PC-3 (cell line): ENCODE measurements at regions not wholly inside any gene's neighbourhood (a gene's known extent, or its start where the extent isn't known, plus 50 kb on each side); places are given as distances from the start of the nearest gene placed in this dataset.

Source experiments
- ATAC-seq: fragments of 200-7000 bp; cut with Tn5 transposase; 2 replicates; pipeline ENCODE4 v1.9.1; 2020; ENCODE audit warnings: mild to moderate bottlenecking, moderate library complexity
- BruUV-seq: library from RNA; stranded (reverse); fragments of 400-500 nt; replicated peaks from 2 replicates; lab custom pipeline; 2021; lab: Mats Ljungman, UMichigan
- CTCF ChIA-PET: fragments of 300-600 bp; sonication (Branson Sonifier 250); formaldehyde crosslinking; loops from one replicate; lab custom pipeline; 2022; ENCODE audit warnings: antibody characterized with exemption; lab: Charles Lee
- POLR2A ChIA-PET: fragments of 300-600 bp; sonication (Branson Sonifier 250); formaldehyde crosslinking; loops from one replicate; lab custom pipeline; 2022; ENCODE audit warnings: antibody characterized with exemption; ENCODE audit not compliant: unreplicated experiment; lab: Charles Lee
- DNase-seq: peaks from one replicate; pipeline ENCODE4 v3.0.0-alpha.2; 2015
- H2AFZ ChIP-seq: fragments of 300-600 bp; sonication (generic); 2 replicates; pipeline ENCODE4 v1.6.0; 2016; ENCODE audit warnings: antibody characterized with exemption, low read length
- H3F3A ChIP-seq: fragments of 300-600 bp; sonication (generic); one replicate; pipeline ENCODE4 v1.6.0; 2017; ENCODE audit warnings: antibody characterized with exemption, low read length, control low read depth, mild to moderate bottlenecking; ENCODE audit not compliant: unreplicated experiment
- H3K27ac ChIP-seq: fragments of 300-600 bp; sonication (generic); 2 replicates; pipeline ENCODE4 v1.5.1; 2016; ENCODE audit warnings: mild to moderate bottlenecking, low read length
- H3K27me3 ChIP-seq: fragments of 300-600 bp; sonication (generic); 2 replicates; pipeline ENCODE4 v1.6.1; 2016; ENCODE audit warnings: low read length, mixed read lengths
- H3K36me3 ChIP-seq: fragments of 300-600 bp; sonication (generic); 2 replicates; pipeline ENCODE4 v1.6.1; 2016; ENCODE audit warnings: low read depth, mixed run types, low read length, mixed read lengths
- H3K4me1 ChIP-seq: fragments of 300-600 bp; sonication (generic); 2 replicates; pipeline ENCODE4 v1.5.1; 2016; ENCODE audit warnings: low read length; ENCODE audit not compliant: insufficient read depth
- H3K4me2 ChIP-seq: fragments of 300-600 bp; sonication (generic); 2 replicates; pipeline ENCODE4 v1.6.0; 2016; ENCODE audit warnings: low read length
- H3K4me3 ChIP-seq: fragments of 300-600 bp; sonication (generic); 2 replicates; pipeline ENCODE4 v1.5.1; 2016; ENCODE audit warnings: mild to moderate bottlenecking, low read length, mixed read lengths
- H3K79me2 ChIP-seq: fragments of 300-600 bp; sonication (generic); 2 replicates; pipeline ENCODE4 v1.6.1; 2017; ENCODE audit warnings: low read length, mixed read lengths
- H3K9ac ChIP-seq: fragments of 300-600 bp; sonication (generic); 2 replicates; pipeline ENCODE4 v1.6.0; 2016; ENCODE audit warnings: mild to moderate bottlenecking, low read length
- H3K9me2 ChIP-seq: fragments of 300-600 bp; sonication (generic); replicated peaks from 2 replicates; pipeline ENCODE4 v1.6.1; 2016; ENCODE audit warnings: mixed run types, low read length, mixed read lengths
- H3K9me3 ChIP-seq: fragments of 300-600 bp; sonication (generic); 2 replicates; pipeline ENCODE4 v1.6.1; 2016; ENCODE audit warnings: low read length, mixed read lengths
- H4K20me1 ChIP-seq: fragments of 300-600 bp; sonication (generic); 2 replicates; pipeline ENCODE4 v1.6.1; 2016; ENCODE audit warnings: low read length, mixed read lengths
- EZH2 ChIP-seq: fragments of 300-600 bp; sonication (generic); IDR thresholded peaks from one replicate; pipeline ENCODE4 v1.6.1; 2017; ENCODE audit warnings: antibody characterized with exemption, mild to moderate bottlenecking, low read length; ENCODE audit not compliant: unreplicated experiment
- EZH2phosphoT487 ChIP-seq: fragments of 300-600 bp; sonication (generic); IDR thresholded peaks from 2 replicates; pipeline ENCODE4 v1.6.1; 2018; ENCODE audit warnings: mild to moderate bottlenecking, antibody characterized with exemption, low read length, borderline replicate concordance
- intact Hi-C: fragments of 100-400 bp; cut with micrococcal nuclease; formaldehyde crosslinking; loops from 2 replicates; pipeline ENCODE4 v1.9.0; 2023
- TF ChIP-seq, protein P1 (sequence below): fragments of 300-600 bp; sonication (generic); conservative IDR thresholded peaks from 2 replicates; pipeline ENCODE4 v1.5.1; 2017; ENCODE audit warnings: antibody characterized with exemption, low read depth, mild to moderate bottlenecking, low read length

DNA sequence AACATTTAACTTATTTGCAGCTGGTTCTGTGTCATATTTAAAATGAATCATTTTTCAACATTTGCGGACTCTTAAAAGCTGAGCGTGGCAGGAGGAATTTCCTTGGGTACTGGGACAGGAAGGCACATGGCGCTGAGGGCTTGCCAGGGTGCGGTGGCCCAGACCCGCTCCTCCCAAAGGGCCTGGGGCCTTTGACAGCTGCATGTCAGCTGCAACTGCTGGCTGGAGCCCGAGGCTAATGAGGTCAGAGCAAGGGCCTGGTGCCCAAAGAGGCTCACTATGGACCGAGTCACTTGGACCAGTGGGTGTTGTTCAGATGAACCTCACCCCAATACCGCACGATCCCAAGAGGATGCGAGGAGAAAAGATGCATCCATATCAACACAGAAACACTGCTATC lies 326.9 kb downstream of the CTTN start:
- BruUV-seq = no TSS peak
- Histone ChIP-seq H3K9me3 (no peaks in the 10 kb centered on the region), H2AFZ (no peak overlapping the region), H3K9ac (no peak overlapping the region), H3K4me1 (no peaks in the 10 kb centered on the region), H3K4me2 (no peak overlapping the region), H4K20me1 (no peaks in the 10 kb centered on the region), H3K27ac (no peak overlapping the region), H3K4me3 (no peak overlapping the region), H3K27me3 (no peaks in the 10 kb centered on the region), H3F3A (no peaks in the 10 kb centered on the region), H3K36me3 (no peaks in the 10 kb centered on the region), H3K79me2 (no peaks in the 10 kb centered on the region), H3K9me2 (no peaks in the 10 kb centered on the region)
- CTCF ChIA-PET = no interaction called here
- intact Hi-C loops = no loop called here
- TF ChIP-seq EZH2 (no peak), EZH2phosphoT487 (no peak)
- TF ChIP-seq, protein P1, sequence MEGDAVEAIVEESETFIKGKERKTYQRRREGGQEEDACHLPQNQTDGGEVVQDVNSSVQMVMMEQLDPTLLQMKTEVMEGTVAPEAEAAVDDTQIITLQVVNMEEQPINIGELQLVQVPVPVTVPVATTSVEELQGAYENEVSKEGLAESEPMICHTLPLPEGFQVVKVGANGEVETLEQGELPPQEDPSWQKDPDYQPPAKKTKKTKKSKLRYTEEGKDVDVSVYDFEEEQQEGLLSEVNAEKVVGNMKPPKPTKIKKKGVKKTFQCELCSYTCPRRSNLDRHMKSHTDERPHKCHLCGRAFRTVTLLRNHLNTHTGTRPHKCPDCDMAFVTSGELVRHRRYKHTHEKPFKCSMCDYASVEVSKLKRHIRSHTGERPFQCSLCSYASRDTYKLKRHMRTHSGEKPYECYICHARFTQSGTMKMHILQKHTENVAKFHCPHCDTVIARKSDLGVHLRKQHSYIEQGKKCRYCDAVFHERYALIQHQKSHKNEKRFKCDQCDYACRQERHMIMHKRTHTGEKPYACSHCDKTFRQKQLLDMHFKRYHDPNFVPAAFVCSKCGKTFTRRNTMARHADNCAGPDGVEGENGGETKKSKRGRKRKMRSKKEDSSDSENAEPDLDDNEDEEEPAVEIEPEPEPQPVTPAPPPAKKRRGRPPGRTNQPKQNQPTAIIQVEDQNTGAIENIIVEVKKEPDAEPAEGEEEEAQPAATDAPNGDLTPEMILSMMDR = no peak
- DNase-seq (no peak), ATAC-seq (no peak)
- POLR2A ChIA-PET = no interaction called here

DNA sequence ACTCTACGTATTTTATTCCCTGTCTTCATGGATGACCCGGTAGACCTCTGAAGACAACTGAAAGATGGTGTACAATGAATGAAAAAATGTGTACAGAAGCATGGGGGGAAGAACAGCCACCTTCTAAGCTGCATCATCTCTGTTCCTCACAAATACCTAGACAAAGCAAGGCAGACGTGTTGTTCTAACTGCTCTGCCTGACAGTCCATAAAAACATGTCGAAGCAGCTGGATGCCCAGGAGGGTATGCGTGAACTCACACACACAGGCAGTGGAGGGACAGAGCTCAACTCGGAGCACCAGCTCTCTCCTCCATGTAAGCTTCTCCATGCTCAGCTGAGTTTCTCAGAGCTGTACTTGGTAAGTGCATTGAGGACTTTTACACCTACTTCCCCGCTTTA lies 327.4 kb downstream of the CTTN start:
- Histone ChIP-seq H3F3A (no peaks in the 10 kb centered on the region), H3K4me3 (no peak overlapping the region), H3K36me3 (no peaks in the 10 kb centered on the region), H3K4me1 (no peaks in the 10 kb centered on the region), H3K9me2 (no peaks in the 10 kb centered on the region), H3K9me3 (no peaks in the 10 kb centered on the region), H3K27ac (no peak overlapping the region), H3K9ac (no peak overlapping the region), H2AFZ (no peak overlapping the region), H4K20me1 (no peaks in the 10 kb centered on the region), H3K79me2 (no peaks in the 10 kb centered on the region), H3K4me2 (no peak overlapping the region), H3K27me3 (no peaks in the 10 kb centered on the region)
- POLR2A ChIA-PET = no interaction called here
- TF ChIP-seq EZH2 = no peak
- TF ChIP-seq, protein P1 = no peak
- no peak for TF ChIP-seq EZH2phosphoT487
- DNase-seq = no peak
- no TSS peak for BruUV-seq
- CTCF ChIA-PET = no interaction called here
- intact Hi-C loops = no loop called here
- ATAC-seq = no peak

DNA sequence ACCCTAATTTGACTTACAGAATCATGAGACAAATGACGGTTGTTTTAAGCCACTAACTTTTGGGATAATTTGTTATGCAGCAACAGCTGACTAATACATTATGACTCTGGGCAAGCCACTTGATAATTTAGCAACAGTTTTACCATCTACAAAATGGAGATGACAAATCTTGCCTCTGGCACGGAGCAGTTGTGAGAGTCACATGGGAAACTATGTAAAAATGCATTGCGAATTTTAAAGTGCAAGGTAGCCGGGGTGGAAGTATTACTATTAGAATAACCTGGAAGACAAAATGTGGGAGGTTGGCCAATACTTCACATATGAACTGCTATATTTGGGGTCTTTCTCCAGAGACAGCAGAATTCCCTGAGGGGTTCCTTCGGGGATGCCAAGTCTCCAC lies 328.7 kb downstream of the CTTN start:
- DNase-seq (no peak), ATAC-seq (no peak)
- H3K9me2 ChIP-seq = no peaks in the 10 kb centered on the region
- H4K20me1 ChIP-seq = no peaks in the 10 kb centered on the region
- H3K9me3 ChIP-seq = no peaks in the 10 kb centered on the region
- H3F3A ChIP-seq = no peaks in the 10 kb centered on the region
- H3K27me3 ChIP-seq = no peaks in the 10 kb centered on the region
- intact Hi-C loops = no loop called here
- H3K9ac ChIP-seq = no peak overlapping the region
- ChIA-PET CTCF (no interaction called here), POLR2A (no interaction called here)
- no TSS peak for BruUV-seq
- H3K36me3 ChIP-seq = no peaks in the 10 kb centered on the region
- TF ChIP-seq EZH2 (no peak), EZH2phosphoT487 (no peak)
- TF ChIP-seq, protein P1 = no peak
- H3K4me1 ChIP-seq = no peaks in the 10 kb centered on the region
- H3K79me2 ChIP-seq = no peaks in the 10 kb centered on the region
- no peak overlapping the region for H3K4me2 ChIP-seq
- no peak overlapping the region for H2AFZ ChIP-seq
- H3K27ac ChIP-seq = no peak overlapping the region
- no peak overlapping the region for H3K4me3 ChIP-seq
